Cardiac fibroblast (primary cell): ENCODE measurements at regions not wholly inside any gene's neighbourhood (a gene's known extent, or its start where the extent isn't known, plus 50 kb on each side); places are given as distances from the start of the nearest gene placed in this dataset.

ENCODE experiments used
- DNase-seq, 2 donors: peaks; one replicate each; pipeline versions ENCODE4 v3.0.0 to v3.0.0-alpha.2; 2010; ENCODE audit warnings: low read depth in 2 of 2
- H3K4me3 ChIP-seq, 2 donors: replicated peaks in 1 of 2; 1 replicate in 1 of 2; 2 replicates in 1 of 2; pipeline ENCODE4 v1.5.1; 2011; ENCODE audit warnings: low read depth in 2 of 2, low read length in 2 of 2, mild to moderate bottlenecking in 2 of 2, moderate library complexity in 1 of 2
- CTCF ChIP-seq: IDR thresholded peaks from one replicate; pipeline ENCODE4 v1.5.1; 2011; ENCODE audit warnings: low read depth, mild to moderate bottlenecking, low read length, inconsistent platforms

GRCh38 chr4:163764569-163764968 is 270.1 kb downstream of the TMA16 start:
- no peak for TF ChIP-seq CTCF
- no peak overlapping the region for H3K4me3 ChIP-seq
- no peak for DNase-seq

- no peak for TF ChIP-seq CTCF
- DNase-seq, result no peak
- H3K4me3 ChIP-seq, result no peak overlapping the region
Measured at GRCh38 chr4:163768014-163768413, 273.5 kb downstream of the TMA16 start.

- no peak for TF ChIP-seq CTCF
- DNase-seq, result no peak
- H3K4me3 ChIP-seq, result no peak overlapping the region
Measured at GRCh38 chr4:163772238-163772637, 277.7 kb downstream of the TMA16 start.

GRCh38 chr4:163773940-163774339 is 279.4 kb downstream of the TMA16 start:
- no peak for DNase-seq
- no peak for TF ChIP-seq CTCF

GRCh38 chr4:163776957-163777356 is 282.5 kb downstream of the TMA16 start:
- no peak for TF ChIP-seq CTCF
- no peak overlapping the region for H3K4me3 ChIP-seq
- no peak for DNase-seq

More at GRCh38 chr4:163773940-163774339, 279.4 kb downstream of the TMA16 start:
- H3K4me3 ChIP-seq, result no peak overlapping the region

- H3K4me3 ChIP-seq, result no peak overlapping the region
- TF ChIP-seq CTCF, result no peak
- DNase-seq, result no peak
Measured at GRCh38 chr4:163781726-163782125, 287.2 kb downstream of the TMA16 start.

GRCh38 chr4:163790231-163790630 is 295.7 kb downstream of the TMA16 start:
- no peak for TF ChIP-seq CTCF
- no peak for DNase-seq
- H3K4me3 ChIP-seq, result no peak overlapping the region
